ENCODE measurements at regions not wholly inside any gene's neighbourhood (a gene's known extent, or its start where the extent isn't known, plus 50 kb on each side); places are given as distances from the start of the nearest gene placed in this dataset.

- Histone ChIP-seq H3F3A (ENCODE audit: low read depth) (no peaks in the 10 kb centered on the region), H3K36me3 (ENCODE audit: insufficient read depth, low read length) (no peaks in the 10 kb centered on the region), H3K4me3 (ENCODE audit: low read length, poor library complexity, severe bottlenecking) (no peak overlapping the region), H3K4me1 (ENCODE audit: insufficient read depth, low read length, poor library complexity, severe bottlenecking) (no peaks in the 10 kb centered on the region), H2AFZ (ENCODE audit: low read length) (no peak overlapping the region), H3K79me2 (ENCODE audit: insufficient read depth, low read length) (no peaks in the 10 kb centered on the region), H3K27me3 (ENCODE audit: insufficient read depth, low read length, poor library complexity, severe bottlenecking) (no peaks in the 10 kb centered on the region), H3K4me2 (ENCODE audit: low read depth, low read length, poor library complexity, severe bottlenecking) (no peak overlapping the region), H3K9ac (ENCODE audit: low read depth, low read length, poor library complexity, severe bottlenecking) (no peak overlapping the region), H3K9me3 (ENCODE audit: insufficient read depth, low read depth, low read length) (no peaks in the 10 kb centered on the region), H4K20me1 (ENCODE audit: insufficient read depth, low read length, poor library complexity, severe bottlenecking) (no peaks in the 10 kb centered on the region), H3K9me2 (replicated peaks; ENCODE audit: low read depth, low read length) (no peaks in the 10 kb centered on the region)
- TF ChIP-seq, protein P1, sequence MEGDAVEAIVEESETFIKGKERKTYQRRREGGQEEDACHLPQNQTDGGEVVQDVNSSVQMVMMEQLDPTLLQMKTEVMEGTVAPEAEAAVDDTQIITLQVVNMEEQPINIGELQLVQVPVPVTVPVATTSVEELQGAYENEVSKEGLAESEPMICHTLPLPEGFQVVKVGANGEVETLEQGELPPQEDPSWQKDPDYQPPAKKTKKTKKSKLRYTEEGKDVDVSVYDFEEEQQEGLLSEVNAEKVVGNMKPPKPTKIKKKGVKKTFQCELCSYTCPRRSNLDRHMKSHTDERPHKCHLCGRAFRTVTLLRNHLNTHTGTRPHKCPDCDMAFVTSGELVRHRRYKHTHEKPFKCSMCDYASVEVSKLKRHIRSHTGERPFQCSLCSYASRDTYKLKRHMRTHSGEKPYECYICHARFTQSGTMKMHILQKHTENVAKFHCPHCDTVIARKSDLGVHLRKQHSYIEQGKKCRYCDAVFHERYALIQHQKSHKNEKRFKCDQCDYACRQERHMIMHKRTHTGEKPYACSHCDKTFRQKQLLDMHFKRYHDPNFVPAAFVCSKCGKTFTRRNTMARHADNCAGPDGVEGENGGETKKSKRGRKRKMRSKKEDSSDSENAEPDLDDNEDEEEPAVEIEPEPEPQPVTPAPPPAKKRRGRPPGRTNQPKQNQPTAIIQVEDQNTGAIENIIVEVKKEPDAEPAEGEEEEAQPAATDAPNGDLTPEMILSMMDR (conservative IDR thresholded peaks at IDR 0.05; ENCODE audit: low read length): no peak
- TF ChIP-seq EZH2phosphoT487 (IDR thresholded peaks at IDR 0.05; ENCODE audit: borderline replicate concordance): no peak
These were observed 700.2 kb downstream of the EPHA4 start for GRCh38 chr2:220871909-220872308.

GRCh38 chr2:220876080-220876824 is 695.9 kb downstream of the EPHA4 start:
- H3K79me2 ChIP-seq (ENCODE audit: insufficient read depth, low read length): no peaks in the 10 kb centered on the region
- H3K4me3 ChIP-seq (ENCODE audit: low read length, poor library complexity, severe bottlenecking): no peak overlapping the region
- H3K4me2 ChIP-seq (ENCODE audit: low read depth, low read length, poor library complexity, severe bottlenecking): no peak overlapping the region
- no peak overlapping the region for H2AFZ ChIP-seq (ENCODE audit: low read length)
- H3K4me1 ChIP-seq (ENCODE audit: insufficient read depth, low read length, poor library complexity, severe bottlenecking): no peaks in the 10 kb centered on the region
- H3K36me3 ChIP-seq (ENCODE audit: insufficient read depth, low read length): no peaks in the 10 kb centered on the region
- H3F3A ChIP-seq (ENCODE audit: low read depth): no peaks in the 10 kb centered on the region
- no peak for TF ChIP-seq EZH2phosphoT487 (IDR thresholded peaks at IDR 0.05; ENCODE audit: borderline replicate concordance)
- TF ChIP-seq, protein P1 (conservative IDR thresholded peaks at IDR 0.05; ENCODE audit: low read length): no peak
- H3K9me2 ChIP-seq (replicated peaks; ENCODE audit: low read depth, low read length): no peaks in the 10 kb centered on the region
- H3K27me3 ChIP-seq (ENCODE audit: insufficient read depth, low read length, poor library complexity, severe bottlenecking): no peaks in the 10 kb centered on the region
- H3K9me3 ChIP-seq (ENCODE audit: insufficient read depth, low read depth, low read length): no peaks in the 10 kb centered on the region
- H3K9ac ChIP-seq (ENCODE audit: low read depth, low read length, poor library complexity, severe bottlenecking): no peak overlapping the region
- no peaks in the 10 kb centered on the region for H4K20me1 ChIP-seq (ENCODE audit: insufficient read depth, low read length, poor library complexity, severe bottlenecking)

DNA sequence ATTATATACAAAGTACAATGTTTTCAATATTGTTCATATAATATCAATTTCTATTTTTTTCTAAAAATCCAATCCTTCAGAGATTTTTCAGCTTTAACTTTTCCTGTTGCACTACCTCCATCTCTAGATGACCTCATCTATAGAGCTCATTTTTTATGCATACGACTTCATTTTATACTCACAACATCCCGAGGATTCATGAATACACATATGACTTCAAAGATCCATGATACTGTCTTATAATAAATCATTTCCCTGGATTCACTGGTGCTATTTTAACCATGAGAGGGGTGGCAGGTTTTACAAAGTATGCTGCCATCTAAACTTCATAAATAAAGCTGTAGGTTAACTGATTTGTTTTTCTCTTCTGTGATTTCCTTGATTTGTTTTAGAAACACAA is 694.6 kb downstream of the EPHA4 start:
- H2AFZ ChIP-seq (ENCODE audit: low read length): no peak overlapping the region
- H3K36me3 ChIP-seq (ENCODE audit: insufficient read depth, low read length): no peaks in the 10 kb centered on the region
- TF ChIP-seq EZH2phosphoT487 (IDR thresholded peaks at IDR 0.05; ENCODE audit: borderline replicate concordance): no peak
- TF ChIP-seq, protein P1 (conservative IDR thresholded peaks at IDR 0.05; ENCODE audit: low read length): no peak
- no peak overlapping the region for H3K9ac ChIP-seq (ENCODE audit: low read depth, low read length, poor library complexity, severe bottlenecking)
- H4K20me1 ChIP-seq (ENCODE audit: insufficient read depth, low read length, poor library complexity, severe bottlenecking): no peaks in the 10 kb centered on the region
- no peaks in the 10 kb centered on the region for H3K9me2 ChIP-seq (replicated peaks; ENCODE audit: low read depth, low read length)
- no peaks in the 10 kb centered on the region for H3K27me3 ChIP-seq (ENCODE audit: insufficient read depth, low read length, poor library complexity, severe bottlenecking)
- no peak overlapping the region for H3K4me2 ChIP-seq (ENCODE audit: low read depth, low read length, poor library complexity, severe bottlenecking)
- H3K4me3 ChIP-seq (ENCODE audit: low read length, poor library complexity, severe bottlenecking): no peak overlapping the region
- no peaks in the 10 kb centered on the region for H3K4me1 ChIP-seq (ENCODE audit: insufficient read depth, low read length, poor library complexity, severe bottlenecking)
- H3K79me2 ChIP-seq (ENCODE audit: insufficient read depth, low read length): no peaks in the 10 kb centered on the region
- H3F3A ChIP-seq (ENCODE audit: low read depth): no peaks in the 10 kb centered on the region
- no peaks in the 10 kb centered on the region for H3K9me3 ChIP-seq (ENCODE audit: insufficient read depth, low read depth, low read length)

All from Loucy (cell line).